ENCODE measurements at regions not wholly inside any gene's neighbourhood (a gene's known extent, or its start where the extent isn't known, plus 50 kb on each side); places are given as distances from the start of the nearest gene placed in this dataset.
"Not testable (repeated sequence)": the region's sequence is repeated elsewhere in the genome, so short reads cannot be mapped to it uniquely, and the experiment has no call there.

DNA sequence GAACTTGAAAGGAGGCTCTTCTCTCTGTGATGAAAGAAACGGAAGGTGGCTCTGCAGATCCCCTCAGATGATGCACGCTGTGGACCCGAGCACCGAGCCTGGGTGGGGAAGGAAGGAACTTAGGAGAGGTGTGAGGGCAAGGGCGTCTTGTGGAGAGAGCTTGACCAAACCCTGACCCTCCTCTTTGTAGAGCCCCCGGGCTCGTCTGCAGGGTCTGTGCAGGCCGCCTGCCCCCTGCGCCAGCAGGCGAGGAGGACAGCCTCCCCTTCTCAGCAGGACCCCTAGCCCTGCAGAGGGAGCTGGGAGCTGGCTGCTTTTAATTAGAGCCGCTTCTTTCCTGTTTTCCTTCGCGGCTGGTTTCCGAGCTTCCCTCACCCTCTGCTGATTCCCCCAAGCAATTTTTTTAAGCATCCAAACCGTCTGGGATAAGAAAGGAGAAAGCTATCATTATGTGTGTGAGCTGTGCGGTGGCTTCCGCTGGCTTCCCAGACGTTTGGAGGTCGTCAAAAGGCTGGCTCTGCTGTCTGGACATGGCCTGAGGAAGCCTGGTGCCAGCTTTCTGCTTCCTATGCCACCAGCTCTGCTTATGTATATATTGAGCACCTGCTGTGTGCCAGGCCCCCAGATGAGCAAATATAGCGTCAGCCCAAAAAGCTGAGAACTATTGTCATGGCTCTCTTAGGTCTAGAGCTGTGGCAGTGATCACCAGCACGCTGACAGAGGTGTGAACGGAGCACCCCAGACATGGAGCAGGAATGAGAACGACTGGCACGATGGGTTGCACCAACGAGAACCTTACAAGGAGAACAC is 160.2 kb upstream of the IRF2BP2 start:
- DNase-seq = no peak

- DNase-seq = no peak
These were observed 159.5 kb upstream of the IRF2BP2 start for GRCh38 chr1:234769284-234769985.

DNA sequence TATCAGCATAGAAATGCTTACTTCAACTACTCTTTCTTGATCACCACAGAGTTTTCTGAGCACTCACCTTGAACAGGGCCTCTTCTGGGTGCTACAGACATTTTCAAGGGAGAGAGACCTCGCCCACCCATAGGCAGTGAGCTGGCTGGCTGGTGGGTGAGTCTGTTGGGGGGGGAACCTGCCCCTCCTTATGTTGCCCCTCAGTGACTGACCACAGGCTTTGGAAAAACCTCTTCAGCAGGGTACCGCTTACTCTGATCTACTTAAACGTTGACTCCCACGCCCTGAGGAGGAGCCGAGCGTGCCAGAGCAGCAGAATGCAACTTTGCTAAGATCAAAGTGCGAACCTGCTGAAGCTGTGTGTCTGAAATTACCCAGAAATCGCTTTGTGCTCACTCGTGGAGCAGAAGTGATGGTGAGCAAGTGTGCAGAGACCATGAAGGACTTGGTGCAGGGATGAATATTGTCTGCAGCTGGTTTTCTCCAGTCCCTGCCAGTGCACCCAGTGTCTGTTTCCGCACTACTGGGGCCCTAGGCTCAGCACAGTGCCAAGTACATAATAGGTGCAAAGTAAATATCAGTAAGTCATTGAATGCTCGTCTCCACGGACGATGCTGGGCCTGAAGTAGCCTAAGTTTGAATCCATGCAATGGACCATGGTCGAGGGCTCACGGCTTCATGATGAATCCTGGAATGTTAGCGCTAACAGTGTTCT is 158.7 kb upstream of the IRF2BP2 start:
- DNase-seq = peak; percentile 83

DNA sequence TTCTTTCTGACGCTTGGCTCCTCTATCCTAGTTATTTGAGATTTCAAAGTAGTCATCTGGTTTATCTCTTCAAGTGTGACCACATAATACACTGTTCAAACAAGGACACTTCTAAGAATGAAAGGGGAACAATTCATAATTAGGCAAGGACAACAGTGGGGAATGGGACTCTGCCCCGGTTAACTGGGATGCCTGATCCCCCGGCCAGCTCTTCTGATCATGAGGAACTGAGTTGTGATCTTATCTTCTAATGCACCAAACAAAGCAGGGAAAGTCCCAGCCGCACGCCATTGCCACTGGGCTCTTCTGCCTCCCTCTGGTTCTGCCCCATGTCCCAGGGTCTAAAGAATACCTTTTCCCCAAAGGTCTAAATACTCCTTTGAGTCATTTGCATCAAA is 158.2 kb upstream of the IRF2BP2 start:
- DNase-seq = peak; percentile 78

GRCh38 chr1:234765672-234766071 is 155.7 kb upstream of the IRF2BP2 start:
- DNase-seq = peak; percentile 21

- no peak for DNase-seq
These were observed 155.2 kb upstream of the IRF2BP2 start for GRCh38 chr1:234765181-234765580.

- DNase-seq = no peak
These were observed 153.9 kb upstream of the IRF2BP2 start for GRCh38 chr1:234763910-234764309.

GRCh38 chr1:234763367-234763766 is 153.4 kb upstream of the IRF2BP2 start:
- DNase-seq = peak; percentile 46

DNA sequence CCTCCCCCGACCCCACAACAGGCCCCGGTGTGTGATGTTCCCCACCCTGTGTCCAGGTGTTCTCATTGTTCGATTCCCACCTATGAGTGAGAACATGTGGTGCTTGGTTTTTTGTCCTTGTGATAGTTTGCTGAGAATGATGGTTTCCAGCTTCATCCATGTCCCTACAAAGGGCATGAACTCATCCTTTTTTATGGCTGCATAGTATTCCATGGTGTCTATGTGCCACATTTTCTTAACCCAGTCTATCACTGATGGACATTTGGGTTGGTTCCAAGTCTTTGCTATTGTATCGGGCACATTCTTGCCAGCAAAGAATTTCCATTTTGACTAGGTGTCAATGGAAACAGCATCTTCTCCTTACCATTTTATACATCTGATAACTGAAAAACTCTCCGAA is 152.1 kb upstream of the IRF2BP2 start:
- not testable (repeated sequence) for DNase-seq

DNA sequence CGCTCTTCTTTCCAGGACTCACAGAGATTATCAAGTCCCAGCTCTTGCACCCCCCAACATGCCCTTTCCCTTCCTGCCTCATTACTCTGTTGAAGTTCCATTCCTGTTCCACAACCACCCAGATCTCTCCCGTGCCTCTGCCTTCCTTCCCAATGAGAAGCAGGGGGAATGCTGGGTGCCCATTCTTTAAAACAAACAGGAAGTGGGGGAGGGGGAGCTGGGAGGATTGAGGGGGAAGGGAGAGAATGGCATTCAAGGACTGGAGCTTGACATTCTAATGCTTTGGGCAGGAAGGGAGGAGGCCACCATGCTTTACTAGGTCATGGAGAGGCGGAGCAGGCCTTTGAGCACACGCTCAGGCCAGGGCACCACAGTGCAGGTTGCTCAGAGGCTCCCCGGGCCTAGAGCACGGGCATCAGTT is 150.3 kb upstream of the IRF2BP2 start:
- no peak for DNase-seq

DNA sequence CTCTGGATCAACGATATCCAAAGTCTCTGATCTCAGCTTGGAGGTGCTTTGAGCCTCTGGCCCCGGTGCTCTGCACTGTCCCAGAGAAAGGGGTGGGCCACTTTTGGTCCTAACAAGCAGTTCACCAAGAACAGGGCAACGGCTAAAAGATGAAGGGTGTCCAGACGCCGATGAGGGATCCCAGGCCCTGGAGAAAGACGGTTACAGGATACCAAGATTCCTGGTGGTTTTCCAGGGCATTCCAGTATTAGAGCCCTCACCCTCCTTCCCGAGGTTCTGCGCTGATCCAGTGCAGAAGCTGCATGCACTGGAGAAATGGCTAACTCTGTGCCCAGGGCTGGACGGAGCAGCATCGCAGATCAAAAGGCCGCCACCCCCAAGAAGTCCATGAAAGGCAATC is 149.9 kb upstream of the IRF2BP2 start:
- no peak for DNase-seq

GRCh38 chr1:234758851-234759250 is 148.9 kb upstream of the IRF2BP2 start:
- peak; percentile 74 for DNase-seq

- no peak for DNase-seq
These were observed 146.9 kb upstream of the IRF2BP2 start for GRCh38 chr1:234756857-234757256.

- DNase-seq = no peak
These were observed 146.2 kb upstream of the IRF2BP2 start for GRCh38 chr1:234756066-234756774.

- no peak for DNase-seq
These were observed 145.5 kb upstream of the IRF2BP2 start for GRCh38 chr1:234755449-234755863.

GRCh38 chr1:234753979-234754378 is 144.0 kb upstream of the IRF2BP2 start:
- DNase-seq = no peak

DNA sequence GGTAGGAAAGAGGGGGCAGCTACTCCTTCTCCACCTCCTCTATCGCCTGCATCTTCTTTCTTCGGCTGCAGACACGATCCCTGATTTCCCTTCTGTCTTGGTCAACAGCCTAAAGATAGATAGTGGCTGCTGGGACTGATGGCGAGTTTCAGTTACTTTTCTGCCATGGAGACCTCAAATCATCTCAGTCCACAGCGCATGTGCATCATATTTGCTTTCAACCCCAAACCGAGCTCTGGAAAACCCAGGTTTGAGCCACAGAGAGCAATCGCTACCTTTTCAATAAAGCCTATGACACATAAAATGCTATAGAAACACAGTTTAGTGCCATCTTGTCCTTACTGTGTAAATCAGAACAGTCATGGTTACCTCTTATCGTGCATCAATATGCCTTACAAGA is 142.9 kb upstream of the IRF2BP2 start:
- no peak for DNase-seq

DNA sequence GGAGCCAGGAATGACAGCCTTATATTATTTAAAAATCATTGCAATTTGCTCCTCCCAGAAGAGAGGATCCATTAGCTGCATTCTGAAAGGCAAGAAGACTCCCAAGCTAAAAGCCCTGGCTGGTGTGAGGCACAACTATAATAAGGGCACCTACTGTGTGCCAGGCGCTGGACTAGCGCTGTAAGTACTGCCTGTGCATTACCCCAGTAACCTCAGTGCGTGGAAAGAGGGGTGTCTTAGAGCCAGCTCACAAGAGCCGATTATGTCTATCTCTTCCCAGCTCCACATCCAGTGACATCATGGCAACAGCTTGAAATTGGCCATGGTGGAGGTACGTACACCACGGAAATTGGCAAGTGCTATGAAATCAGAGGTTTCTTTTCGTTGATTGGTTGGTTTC is 141.7 kb upstream of the IRF2BP2 start:
- DNase-seq = no peak

DNA sequence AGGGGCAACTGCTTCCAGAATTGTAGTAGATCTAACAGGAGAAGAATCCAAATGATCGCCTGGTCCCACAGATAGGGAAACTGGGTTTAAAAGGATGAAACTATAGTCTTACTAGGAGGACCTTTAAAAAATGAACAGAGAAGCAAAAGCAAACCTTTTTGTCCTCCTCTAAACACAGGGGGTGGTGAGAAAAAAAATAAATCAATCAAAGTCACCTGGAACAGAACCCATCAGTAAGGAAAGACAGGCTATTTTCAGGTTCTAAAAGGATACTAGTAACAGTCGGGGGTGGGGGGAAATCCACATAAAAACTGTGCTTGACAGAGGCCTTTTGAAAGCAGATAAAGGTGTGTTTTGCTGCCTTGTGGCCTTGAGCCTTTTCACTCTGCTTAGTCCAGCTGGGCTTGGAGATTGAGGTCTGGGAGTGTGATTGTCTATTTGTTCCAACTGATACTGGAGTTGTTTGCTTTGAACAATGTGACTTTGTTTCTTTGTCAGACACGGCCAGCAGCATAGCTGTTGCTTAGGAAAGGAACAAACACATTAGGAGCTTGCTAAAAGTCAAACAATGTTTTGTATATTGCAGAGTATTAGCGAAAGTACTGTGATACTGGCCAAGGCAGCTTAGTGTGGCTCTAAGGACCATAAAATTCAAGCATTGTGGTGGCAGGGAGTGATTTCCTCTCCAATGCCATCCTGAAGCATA is 141.1 kb upstream of the IRF2BP2 start:
- no peak for DNase-seq

- DNase-seq = no peak
These were observed 138.7 kb upstream of the IRF2BP2 start for GRCh38 chr1:234748713-234749112.

GRCh38 chr1:234748066-234748465 is 138.1 kb upstream of the IRF2BP2 start:
- no peak for DNase-seq

- no peak for DNase-seq
These were observed 136.8 kb upstream of the IRF2BP2 start for GRCh38 chr1:234746798-234747196.

Measured in activated effector memory CD4-positive, alpha-beta T cell treated with anti-CD3 and anti-CD28 coated beads, Interleukin-2, amount 50 U/mL, for 16 hours (primary cell).